Epidermal melanocyte (primary cell): ENCODE measurements at regions not wholly inside any gene's neighbourhood (a gene's known extent, or its start where the extent isn't known, plus 50 kb on each side); places are given as distances from the start of the nearest gene placed in this dataset.
"Not testable (repeated sequence)": the region's sequence is repeated elsewhere in the genome, so short reads cannot be mapped to it uniquely, and the experiment has no call there.

Experiments used
- DNase-seq: peaks from one replicate; pipeline ENCODE4 v3.0.0; 2011; ENCODE audit warnings: low spot score; ENCODE audit not compliant: insufficient read length

GRCh38 chr5:72651779-72652178 lies 144.6 kb upstream of the ZNF366 start:
- no peak for DNase-seq

- no peak for DNase-seq
Measured at GRCh38 chr5:72651109-72651508, 143.9 kb upstream of the ZNF366 start.

- no peak for DNase-seq
Measured at GRCh38 chr5:72649449-72649848, 142.2 kb upstream of the ZNF366 start.

- no peak for DNase-seq
Measured at GRCh38 chr5:72648480-72648879, 141.3 kb upstream of the ZNF366 start.

- DNase-seq, result no peak
Measured at GRCh38 chr5:72647806-72648205, 140.6 kb upstream of the ZNF366 start.

- no peak for DNase-seq
Measured at GRCh38 chr5:72646246-72646866, 139.1 kb upstream of the ZNF366 start.

GRCh38 chr5:72645064-72645846 lies 138.0 kb upstream of the ZNF366 start:
- DNase-seq, result no peak

GRCh38 chr5:72644296-72644695 lies 137.1 kb upstream of the ZNF366 start:
- DNase-seq, result no peak

GRCh38 chr5:72641164-72641563 lies 134.0 kb upstream of the ZNF366 start:
- no peak for DNase-seq

- no peak for DNase-seq
Measured at GRCh38 chr5:72637058-72637457, 129.8 kb upstream of the ZNF366 start.

- DNase-seq, result not testable (repeated sequence)
Measured at GRCh38 chr5:72636565-72636964, 129.4 kb upstream of the ZNF366 start.

- DNase-seq, result no peak
Measured at GRCh38 chr5:72634444-72634843, 127.2 kb upstream of the ZNF366 start.

GRCh38 chr5:72633649-72634048 lies 126.4 kb upstream of the ZNF366 start:
- DNase-seq, result peak; percentile 34

GRCh38 chr5:72633041-72633445 lies 125.8 kb upstream of the ZNF366 start:
- no peak for DNase-seq

GRCh38 chr5:72630721-72631120 lies 123.5 kb upstream of the ZNF366 start:
- DNase-seq, result no peak

GRCh38 chr5:72630081-72630480 lies 122.9 kb upstream of the ZNF366 start:
- DNase-seq, result no peak

- DNase-seq, result no peak
Measured at GRCh38 chr5:72628771-72629371, 121.7 kb upstream of the ZNF366 start.

GRCh38 chr5:72625332-72625731 lies 118.1 kb upstream of the ZNF366 start:
- DNase-seq, result no peak

GRCh38 chr5:72624641-72625236 lies 117.5 kb upstream of the ZNF366 start:
- peak; percentile 59 for DNase-seq

GRCh38 chr5:72623936-72624335 lies 116.7 kb upstream of the ZNF366 start:
- no peak for DNase-seq

GRCh38 chr5:72623323-72623722 lies 116.1 kb upstream of the ZNF366 start:
- no peak for DNase-seq

GRCh38 chr5:72622170-72622760 lies 115.1 kb upstream of the ZNF366 start:
- no peak for DNase-seq
